Hepatocyte (in vitro differentiated cells): ENCODE measurements at regions not wholly inside any gene's neighbourhood (a gene's known extent, or its start where the extent isn't known, plus 50 kb on each side); places are given as distances from the start of the nearest gene placed in this dataset.
"Not testable (repeated sequence)": the region's sequence is repeated elsewhere in the genome, so short reads cannot be mapped to it uniquely, and the experiment has no call there.

ENCODE experiments used
- EZH2 ChIP-seq: fragments of 200-600 bp; sonication (generic); IDR thresholded peaks from 2 replicates; pipeline ENCODE4 v1.6.1; 2016; ENCODE audit warnings: antibody characterized with exemption, mild to moderate bottlenecking, borderline replicate concordance
- EZH2phosphoT487 ChIP-seq: fragments of 200-600 bp; sonication (generic); IDR thresholded peaks from one replicate; pipeline ENCODE4 v1.6.1; 2018; ENCODE audit warnings: antibody characterized with exemption, mild to moderate bottlenecking, low read depth, moderate library complexity; ENCODE audit not compliant: unreplicated experiment, severe bottlenecking
- TF ChIP-seq, protein P1 (sequence below): fragments of 200-600 bp; sonication (generic); IDR thresholded peaks from 2 replicates; pipeline ENCODE4 v1.5.1; 2016; ENCODE audit warnings: antibody characterized with exemption, mild to moderate bottlenecking; ENCODE audit not compliant: poor library complexity

DNA sequence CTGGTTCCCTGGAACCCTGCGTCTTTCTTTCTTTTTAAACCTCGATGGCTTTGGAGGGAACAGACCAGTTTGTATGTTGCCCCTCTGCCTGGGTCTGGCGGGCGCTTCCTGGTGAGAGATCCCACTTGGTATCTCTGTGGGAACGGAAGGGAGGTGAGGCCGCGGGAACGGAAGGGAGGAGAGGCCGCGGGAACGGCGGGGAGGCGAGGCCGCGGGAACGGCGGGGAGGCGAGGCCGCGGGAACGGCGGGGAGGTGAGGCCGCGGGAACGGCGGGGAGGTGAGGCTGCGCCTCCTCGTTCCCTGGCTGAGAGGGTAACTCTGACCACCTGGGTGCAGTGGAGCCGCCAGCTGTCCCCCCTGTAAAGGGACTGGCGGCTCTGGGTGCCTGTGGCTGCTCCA, 169.5 kb downstream of the NPIPB11 start:
- TF ChIP-seq, protein P1, sequence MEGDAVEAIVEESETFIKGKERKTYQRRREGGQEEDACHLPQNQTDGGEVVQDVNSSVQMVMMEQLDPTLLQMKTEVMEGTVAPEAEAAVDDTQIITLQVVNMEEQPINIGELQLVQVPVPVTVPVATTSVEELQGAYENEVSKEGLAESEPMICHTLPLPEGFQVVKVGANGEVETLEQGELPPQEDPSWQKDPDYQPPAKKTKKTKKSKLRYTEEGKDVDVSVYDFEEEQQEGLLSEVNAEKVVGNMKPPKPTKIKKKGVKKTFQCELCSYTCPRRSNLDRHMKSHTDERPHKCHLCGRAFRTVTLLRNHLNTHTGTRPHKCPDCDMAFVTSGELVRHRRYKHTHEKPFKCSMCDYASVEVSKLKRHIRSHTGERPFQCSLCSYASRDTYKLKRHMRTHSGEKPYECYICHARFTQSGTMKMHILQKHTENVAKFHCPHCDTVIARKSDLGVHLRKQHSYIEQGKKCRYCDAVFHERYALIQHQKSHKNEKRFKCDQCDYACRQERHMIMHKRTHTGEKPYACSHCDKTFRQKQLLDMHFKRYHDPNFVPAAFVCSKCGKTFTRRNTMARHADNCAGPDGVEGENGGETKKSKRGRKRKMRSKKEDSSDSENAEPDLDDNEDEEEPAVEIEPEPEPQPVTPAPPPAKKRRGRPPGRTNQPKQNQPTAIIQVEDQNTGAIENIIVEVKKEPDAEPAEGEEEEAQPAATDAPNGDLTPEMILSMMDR: not testable (repeated sequence)
- TF ChIP-seq EZH2, EZH2phosphoT487: not testable (repeated sequence)
